ENCODE measurements at regions not wholly inside any gene's neighbourhood (a gene's known extent, or its start where the extent isn't known, plus 50 kb on each side); places are given as distances from the start of the nearest gene placed in this dataset.

DNA sequence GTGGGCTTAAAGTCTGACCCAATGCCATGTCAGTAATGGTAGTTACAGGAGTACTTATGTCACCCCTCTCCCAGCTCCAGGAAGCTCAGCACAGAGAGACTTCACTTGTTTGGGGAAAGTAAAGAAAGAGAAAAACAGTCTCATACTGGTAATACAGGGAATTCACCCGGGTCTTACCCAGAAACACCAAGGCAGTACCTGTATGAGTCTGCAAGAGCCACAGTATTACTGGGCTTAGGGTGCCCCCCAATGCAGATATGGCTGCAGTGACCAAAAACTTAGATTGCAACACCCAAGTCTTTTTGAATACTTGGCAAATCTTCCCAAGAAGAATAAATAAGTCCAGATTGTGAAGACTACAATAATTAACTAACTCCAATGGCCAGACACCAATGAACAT is 622.1 kb downstream of the IGSF11 start:
- no peak overlapping the region for H3K27ac Mint-ChIP-seq
- no peaks in the 10 kb centered on the region for H3K36me3 Mint-ChIP-seq (ENCODE audit: low read depth)
- no peaks in the 10 kb centered on the region for H3K4me1 Mint-ChIP-seq (ENCODE audit: low read depth)
- DNase-seq (no peak), ATAC-seq (no peak)
- peaks cover 9% of the 10 kb centered on the region for H3K9me3 Mint-ChIP-seq (ENCODE audit: insufficient read depth)
- H3K27me3 Mint-ChIP-seq (ENCODE audit: low read depth): no peaks in the 10 kb centered on the region
- CTCF ChIA-PET: no interaction called here
- POLR2A ChIA-PET: no interaction called here
- no peak overlapping the region for H3K4me3 Mint-ChIP-seq

- Mint-ChIP-seq H3K27me3 (ENCODE audit: low read depth) (no peaks in the 10 kb centered on the region), H3K4me3 (no peak overlapping the region), H3K27ac (no peak overlapping the region), H3K4me1 (ENCODE audit: low read depth) (no peaks in the 10 kb centered on the region), H3K36me3 (ENCODE audit: low read depth) (no peaks in the 10 kb centered on the region), H3K9me3 (ENCODE audit: insufficient read depth) (peaks cover 9% of the 10 kb centered on the region)
- POLR2A ChIA-PET: no interaction called here
- DNase-seq (no peak), ATAC-seq (no peak)
- CTCF ChIA-PET: no interaction called here
Measured at GRCh38 chr3:118425272-118425837, 609.3 kb downstream of the IGSF11 start.

GRCh38 chr3:118433825-118434224 is 600.8 kb downstream of the IGSF11 start:
- Mint-ChIP-seq H3K9me3 (ENCODE audit: insufficient read depth) (no peaks in the 10 kb centered on the region), H3K4me3 (no peak overlapping the region), H3K4me1 (ENCODE audit: low read depth) (no peaks in the 10 kb centered on the region), H3K27me3 (ENCODE audit: low read depth) (no peaks in the 10 kb centered on the region), H3K36me3 (ENCODE audit: low read depth) (no peaks in the 10 kb centered on the region), H3K27ac (no peak overlapping the region)
- ChIA-PET POLR2A (no interaction called here), CTCF (no interaction called here)
- no peak for DNase-seq
- ATAC-seq: no peak

DNA sequence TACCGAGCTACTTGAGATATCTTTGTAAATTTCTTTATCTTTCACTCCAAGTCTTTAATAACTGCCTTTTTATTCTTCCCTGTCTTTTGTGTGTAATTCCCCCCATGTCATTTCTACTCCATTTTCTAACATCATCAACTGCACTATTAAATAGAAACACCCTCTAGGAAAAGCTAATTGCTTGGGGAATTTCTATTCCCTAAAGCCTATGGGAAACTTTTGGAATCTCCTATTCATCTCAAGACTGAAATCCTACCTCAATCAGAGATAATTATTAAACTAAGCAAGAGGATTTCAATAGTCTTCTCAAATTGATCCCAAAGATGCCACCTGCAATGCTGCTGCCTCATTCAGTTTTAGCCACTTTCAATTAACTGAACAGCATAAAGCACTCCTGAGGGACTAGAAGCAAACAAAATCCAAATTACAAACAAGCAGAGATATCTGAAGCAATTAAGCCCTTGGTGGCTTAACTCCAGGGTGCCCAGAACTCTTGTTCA is 598.7 kb downstream of the IGSF11 start:
- ChIA-PET CTCF (no interaction called here), POLR2A (no interaction called here)
- DNase-seq (no peak), ATAC-seq (no peak)
- H3K4me3 Mint-ChIP-seq: no peak overlapping the region
- H3K36me3 Mint-ChIP-seq (ENCODE audit: low read depth): no peaks in the 10 kb centered on the region
- no peak overlapping the region for H3K27ac Mint-ChIP-seq
- H3K9me3 Mint-ChIP-seq (ENCODE audit: insufficient read depth): no peaks in the 10 kb centered on the region
- no peaks in the 10 kb centered on the region for H3K4me1 Mint-ChIP-seq (ENCODE audit: low read depth)
- no peaks in the 10 kb centered on the region for H3K27me3 Mint-ChIP-seq (ENCODE audit: low read depth)

GRCh38 chr3:118436697-118437262 is 597.9 kb downstream of the IGSF11 start:
- Mint-ChIP-seq H3K36me3 (ENCODE audit: low read depth) (no peaks in the 10 kb centered on the region), H3K9me3 (ENCODE audit: insufficient read depth) (no peaks in the 10 kb centered on the region), H3K4me1 (ENCODE audit: low read depth) (no peaks in the 10 kb centered on the region), H3K27ac (no peak overlapping the region), H3K4me3 (no peak overlapping the region), H3K27me3 (ENCODE audit: low read depth) (no peaks in the 10 kb centered on the region)
- DNase-seq (no peak), ATAC-seq (no peak)
- ChIA-PET POLR2A (no interaction called here), CTCF (no interaction called here)

DNA sequence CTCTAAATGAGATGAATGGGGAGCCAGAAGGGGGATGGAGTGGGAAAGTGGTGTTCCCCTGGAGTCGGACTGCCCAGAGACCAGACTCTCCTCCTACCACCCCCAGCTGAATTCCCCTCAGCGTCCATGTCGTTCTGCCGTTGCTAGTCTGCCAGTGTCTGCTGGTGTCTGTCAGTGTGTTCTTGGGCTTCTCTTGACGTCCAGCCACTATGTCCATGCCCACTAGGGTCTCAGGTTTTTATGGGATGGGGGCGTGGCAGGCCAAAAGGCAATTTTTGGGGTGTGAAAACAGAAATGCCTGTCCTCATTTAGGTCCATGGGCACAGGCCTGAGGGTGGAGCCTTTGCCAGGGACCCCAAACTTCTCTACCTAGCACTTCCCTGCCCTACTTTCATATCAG is 589.6 kb downstream of the IGSF11 start:
- H3K27me3 Mint-ChIP-seq (ENCODE audit: low read depth): no peaks in the 10 kb centered on the region
- ChIA-PET CTCF (no interaction called here), POLR2A (no interaction called here)
- H3K4me1 Mint-ChIP-seq (ENCODE audit: low read depth): no peaks in the 10 kb centered on the region
- no peaks in the 10 kb centered on the region for H3K36me3 Mint-ChIP-seq (ENCODE audit: low read depth)
- no peak for ATAC-seq
- H3K9me3 Mint-ChIP-seq (ENCODE audit: insufficient read depth): peaks cover 5% of the 10 kb centered on the region
- H3K27ac Mint-ChIP-seq: no peak overlapping the region
- H3K4me3 Mint-ChIP-seq: no peak overlapping the region
- DNase-seq: no peak

GRCh38 chr3:118447339-118447738 is 587.3 kb downstream of the IGSF11 start:
- no peak for DNase-seq
- ChIA-PET POLR2A (no interaction called here), CTCF (no interaction called here)
- Mint-ChIP-seq H3K4me3 (no peak overlapping the region), H3K27ac (no peak overlapping the region), H3K9me3 (ENCODE audit: insufficient read depth) (peaks cover 6% of the 10 kb centered on the region), H3K36me3 (ENCODE audit: low read depth) (no peaks in the 10 kb centered on the region), H3K27me3 (ENCODE audit: low read depth) (no peaks in the 10 kb centered on the region), H3K4me1 (ENCODE audit: low read depth) (no peaks in the 10 kb centered on the region)
- no peak for ATAC-seq

DNA sequence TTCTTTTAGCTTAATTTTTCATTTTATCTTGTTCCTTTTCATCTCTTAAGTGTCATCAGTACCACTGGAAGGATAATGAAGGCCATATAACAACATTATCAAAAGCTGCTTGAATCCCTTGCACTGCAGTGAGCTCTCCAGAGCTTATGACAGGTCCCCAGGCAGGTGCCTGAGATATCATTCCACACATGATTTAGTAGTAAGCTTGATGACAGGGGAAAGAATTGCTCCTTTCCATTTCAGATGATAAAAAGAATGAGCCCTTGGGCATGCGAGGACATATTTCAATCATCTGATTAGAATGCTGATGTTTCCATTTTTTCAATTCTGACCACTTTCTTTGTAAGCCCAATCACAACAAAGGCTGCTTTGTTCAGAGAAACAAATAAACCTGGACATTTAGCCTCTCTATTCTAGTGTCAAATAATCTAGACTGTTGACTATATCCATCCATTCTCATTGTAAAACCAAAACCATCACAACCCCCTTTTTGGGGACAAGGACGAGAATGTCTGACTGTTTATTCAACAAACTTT is 567.8 kb downstream of the IGSF11 start:
- Mint-ChIP-seq H3K4me3 (no peak overlapping the region), H3K27me3 (ENCODE audit: low read depth) (no peaks in the 10 kb centered on the region), H3K9me3 (ENCODE audit: insufficient read depth) (no peaks in the 10 kb centered on the region), H3K27ac (no peak overlapping the region), H3K4me1 (ENCODE audit: low read depth) (no peaks in the 10 kb centered on the region), H3K36me3 (ENCODE audit: low read depth) (no peaks in the 10 kb centered on the region)
- CTCF ChIA-PET: no interaction called here
- ATAC-seq: no peak
- POLR2A ChIA-PET: no interaction called here
- no peak for DNase-seq

- Mint-ChIP-seq H3K27me3 (ENCODE audit: low read depth) (no peaks in the 10 kb centered on the region), H3K27ac (no peak overlapping the region), H3K36me3 (ENCODE audit: low read depth) (no peaks in the 10 kb centered on the region), H3K4me3 (no peak overlapping the region), H3K4me1 (ENCODE audit: low read depth) (no peaks in the 10 kb centered on the region), H3K9me3 (ENCODE audit: insufficient read depth) (no peaks in the 10 kb centered on the region)
- ChIA-PET CTCF (no interaction called here), POLR2A (no interaction called here)
- DNase-seq (no peak), ATAC-seq (no peak)
Measured at GRCh38 chr3:118468801-118469200, 565.8 kb downstream of the IGSF11 start.

- H3K27ac Mint-ChIP-seq: no peak overlapping the region
- no peak overlapping the region for H3K4me3 Mint-ChIP-seq
- H3K4me1 Mint-ChIP-seq (ENCODE audit: low read depth): no peaks in the 10 kb centered on the region
- no peaks in the 10 kb centered on the region for H3K36me3 Mint-ChIP-seq (ENCODE audit: low read depth)
- POLR2A ChIA-PET: no interaction called here
- no peaks in the 10 kb centered on the region for H3K27me3 Mint-ChIP-seq (ENCODE audit: low read depth)
- no peaks in the 10 kb centered on the region for H3K9me3 Mint-ChIP-seq (ENCODE audit: insufficient read depth)
- DNase-seq (no peak), ATAC-seq (no peak)
- CTCF ChIA-PET: no interaction called here
Measured at GRCh38 chr3:118472586-118472985, 562.1 kb downstream of the IGSF11 start.

- H3K36me3 Mint-ChIP-seq (ENCODE audit: low read depth): no peaks in the 10 kb centered on the region
- H3K9me3 Mint-ChIP-seq (ENCODE audit: insufficient read depth): no peaks in the 10 kb centered on the region
- no peak overlapping the region for H3K4me3 Mint-ChIP-seq
- DNase-seq: no peak
- CTCF ChIA-PET: no interaction called here
- no peaks in the 10 kb centered on the region for H3K27me3 Mint-ChIP-seq (ENCODE audit: low read depth)
- no peak for ATAC-seq
- no peaks in the 10 kb centered on the region for H3K4me1 Mint-ChIP-seq (ENCODE audit: low read depth)
- no peak overlapping the region for H3K27ac Mint-ChIP-seq
- POLR2A ChIA-PET: no interaction called here
Measured at GRCh38 chr3:118473343-118473742, 561.3 kb downstream of the IGSF11 start.

- DNase-seq (no peak), ATAC-seq (no peak)
- Mint-ChIP-seq H3K4me1 (ENCODE audit: low read depth) (no peaks in the 10 kb centered on the region), H3K27me3 (ENCODE audit: low read depth) (no peaks in the 10 kb centered on the region), H3K4me3 (no peak overlapping the region), H3K36me3 (ENCODE audit: low read depth) (no peaks in the 10 kb centered on the region), H3K9me3 (ENCODE audit: insufficient read depth) (no peaks in the 10 kb centered on the region), H3K27ac (no peak overlapping the region)
- ChIA-PET POLR2A (no interaction called here), CTCF (no interaction called here)
Measured at GRCh38 chr3:118476885-118477618, 557.6 kb downstream of the IGSF11 start.

Data from activated CD8-positive, alpha-beta T cell treated with anti-CD3 and anti-CD28 coated beads, Interleukin-2, amount 10 ng/mL, durations not matched to agents 7 days and 5 days (primary cell).